ENCODE measurements at regions not wholly inside any gene's neighbourhood (a gene's known extent, or its start where the extent isn't known, plus 50 kb on each side); places are given as distances from the start of the nearest gene placed in this dataset.
"Not testable (repeated sequence)": the region's sequence is repeated elsewhere in the genome, so short reads cannot be mapped to it uniquely, and the experiment has no call there.

DNA sequence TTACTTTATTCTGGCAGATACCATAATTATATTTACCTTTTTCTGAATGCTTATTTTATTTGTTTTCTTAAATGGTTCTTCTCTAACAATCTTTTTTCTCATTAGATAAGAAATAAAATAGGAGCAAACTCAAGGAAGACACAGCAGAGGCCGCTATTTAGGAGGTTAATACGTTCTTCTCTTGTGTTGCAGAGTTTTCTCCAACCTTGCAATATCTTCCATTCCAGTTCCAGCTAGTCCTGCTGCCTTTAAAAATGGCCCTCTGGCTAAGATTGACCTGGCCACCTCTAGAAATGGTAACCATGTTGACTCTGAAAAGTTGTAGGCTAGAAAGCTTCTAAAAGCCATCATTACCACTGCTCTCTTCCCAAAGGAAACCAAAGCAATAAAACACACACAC lies 718.8 kb downstream of the MAT2B start:
- DNase-seq, result no peak

DNA sequence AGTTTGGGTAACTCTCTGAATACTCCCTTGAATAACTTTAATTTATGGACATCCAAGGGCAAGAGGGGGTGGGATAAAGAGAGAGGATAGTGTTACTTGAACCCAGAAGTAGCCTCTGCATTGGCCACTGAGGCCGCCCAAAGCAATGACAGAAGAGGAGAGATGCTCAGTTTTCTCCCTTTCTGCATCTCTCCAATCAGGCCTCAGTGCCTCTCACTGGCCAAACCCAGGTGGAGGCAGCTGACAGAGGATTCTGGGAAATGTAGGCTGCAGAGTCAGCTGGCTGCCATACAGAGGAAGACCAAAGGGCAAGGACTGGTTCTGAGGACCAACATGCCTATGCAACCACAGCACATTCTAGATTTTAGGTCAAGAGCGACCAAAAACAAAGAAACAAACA lies 719.4 kb downstream of the MAT2B start:
- no peak for DNase-seq

DNA sequence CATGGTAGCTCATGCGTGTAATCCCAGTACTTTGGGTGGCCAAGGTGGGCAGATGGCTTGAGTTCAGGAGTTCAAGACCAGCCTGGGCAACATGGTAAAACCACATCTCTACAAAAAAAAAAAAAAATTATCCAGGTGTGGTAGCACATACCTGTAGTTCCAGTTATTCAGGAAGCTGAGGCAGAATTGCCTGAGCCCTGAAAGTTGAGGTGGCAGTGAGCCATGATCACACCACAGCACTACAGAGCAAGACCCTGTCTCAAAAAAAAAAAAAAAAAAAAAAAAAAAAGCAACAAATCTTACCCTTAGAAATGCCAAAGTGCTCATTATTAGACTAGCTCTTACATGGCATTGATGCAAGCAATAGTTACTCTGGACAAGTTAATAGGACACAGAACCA lies 724.9 kb downstream of the MAT2B start:
- no peak for DNase-seq

DNA sequence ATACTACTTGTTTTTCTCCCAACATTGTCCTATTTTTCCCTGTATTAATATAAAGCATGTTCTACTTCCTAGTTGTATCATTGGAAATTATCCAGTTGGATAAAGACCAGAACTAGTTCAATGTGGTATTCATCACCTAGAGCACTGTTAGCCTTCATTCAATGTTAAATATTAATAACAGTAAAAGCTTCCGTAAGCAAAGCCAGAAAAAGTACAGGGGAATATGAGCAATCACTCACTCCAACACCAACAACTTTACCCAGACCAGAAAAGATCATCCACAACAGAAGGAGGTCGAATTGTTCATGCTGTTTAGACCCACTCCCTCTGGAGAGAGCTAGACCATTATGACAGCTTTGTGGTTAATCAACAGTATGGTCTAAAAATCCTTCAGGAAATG lies 728.4 kb downstream of the MAT2B start:
- peak; percentile 84 for DNase-seq

DNA sequence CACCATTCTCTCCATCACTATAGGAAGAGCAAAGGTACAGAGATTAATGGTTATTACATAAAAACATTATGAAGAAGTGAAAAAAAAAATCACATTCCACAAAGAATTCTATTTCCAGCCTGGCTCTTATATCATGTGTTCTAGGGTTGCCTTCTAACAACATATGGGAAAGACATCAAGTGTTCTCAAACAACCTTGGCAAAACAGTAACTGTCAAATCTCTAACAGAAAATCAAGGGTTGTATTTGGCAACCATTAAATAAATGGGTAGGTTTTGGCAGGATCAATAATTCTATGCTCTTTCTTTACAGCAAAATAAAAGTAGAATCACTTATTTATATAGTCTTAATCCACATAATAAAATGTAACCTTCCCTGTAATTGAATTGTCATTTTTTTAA lies 728.9 kb downstream of the MAT2B start:
- peak; percentile 31 for DNase-seq

DNA sequence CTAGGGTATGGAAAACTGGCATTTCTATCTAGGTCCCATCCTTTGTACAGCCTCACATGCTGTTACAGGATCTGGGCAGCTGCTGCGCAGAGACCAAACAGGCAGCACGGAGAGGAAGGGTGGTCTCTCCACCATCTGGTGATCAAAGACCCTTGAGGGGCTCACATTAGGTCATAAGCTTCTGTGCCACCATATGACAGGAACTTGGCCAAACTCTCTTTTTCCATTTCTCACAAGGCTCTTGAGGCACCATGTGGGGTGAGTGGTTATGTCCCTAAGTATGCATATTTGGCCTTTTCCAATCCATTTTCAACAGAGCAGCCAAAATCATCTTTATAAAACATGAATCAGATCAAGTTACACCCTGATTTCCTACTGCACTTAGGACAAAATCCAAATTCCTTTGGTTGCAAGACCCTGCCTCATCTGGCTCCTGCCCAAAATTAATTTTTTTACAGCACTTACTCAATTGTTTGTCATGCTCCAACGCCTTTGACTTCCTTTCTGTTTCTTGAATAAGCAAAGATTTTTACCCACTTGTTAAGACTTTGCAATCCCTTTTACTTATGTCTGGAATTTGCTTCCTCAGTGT lies 730.0 kb downstream of the MAT2B start:
- peak; percentile 98 for DNase-seq

DNA sequence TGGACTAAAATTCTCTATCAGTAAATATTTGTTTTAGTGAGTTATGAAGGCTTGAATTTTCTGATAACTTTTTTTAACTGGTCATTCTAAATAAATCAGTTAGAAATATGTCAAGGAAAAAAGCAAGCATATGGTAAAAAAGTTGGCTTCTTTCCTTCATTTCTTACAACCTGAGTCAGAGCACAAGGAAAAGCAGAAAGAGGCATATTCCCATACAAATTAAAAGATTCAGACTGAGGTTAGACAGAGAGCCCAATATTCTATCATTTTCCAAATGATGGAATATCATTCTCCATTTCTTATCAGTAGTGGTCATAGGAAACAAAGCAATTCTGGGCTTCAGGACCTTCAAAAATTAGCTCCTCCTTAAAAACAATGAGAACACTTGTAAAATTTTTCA lies 732.1 kb downstream of the MAT2B start:
- DNase-seq, result peak; percentile 63

DNA sequence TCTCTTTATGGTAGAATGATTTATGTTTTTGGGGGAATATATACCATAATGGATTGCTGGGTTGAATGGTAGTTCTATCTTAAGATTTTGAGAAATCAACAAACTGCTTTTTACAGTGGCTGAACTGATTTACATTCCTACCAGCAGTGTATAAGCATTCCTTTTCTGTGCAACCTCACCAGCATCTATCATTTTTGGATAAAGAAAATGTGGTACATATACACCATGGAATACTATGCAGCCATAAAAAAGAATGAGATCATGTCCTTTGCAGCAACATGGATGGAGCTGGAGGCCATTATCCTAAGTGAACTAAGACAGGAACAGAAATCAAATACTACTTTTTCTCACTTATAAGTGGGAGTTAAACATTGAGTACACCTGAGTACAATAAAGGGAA lies 746.4 kb downstream of the MAT2B start:
- DNase-seq, result not testable (repeated sequence)

DNA sequence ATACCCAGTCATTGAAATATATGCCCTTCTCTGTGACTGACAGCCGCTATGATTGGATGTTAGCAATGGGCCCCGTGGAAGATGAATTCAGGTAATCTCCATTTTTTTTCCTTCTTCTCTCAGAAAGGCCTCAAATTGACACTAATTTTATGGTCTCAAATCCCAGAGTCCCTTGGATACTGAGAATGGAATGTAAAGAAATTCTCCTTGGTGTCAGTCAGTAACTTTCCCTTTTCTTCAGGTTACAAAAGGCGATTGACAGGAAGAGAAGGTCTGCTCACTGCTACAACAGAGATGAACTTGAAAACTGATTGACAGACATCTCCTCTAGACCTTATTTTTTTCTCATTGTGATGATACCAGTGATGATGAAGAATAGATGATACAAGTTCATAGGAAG lies 748.3 kb downstream of the MAT2B start:
- no peak for DNase-seq

DNA sequence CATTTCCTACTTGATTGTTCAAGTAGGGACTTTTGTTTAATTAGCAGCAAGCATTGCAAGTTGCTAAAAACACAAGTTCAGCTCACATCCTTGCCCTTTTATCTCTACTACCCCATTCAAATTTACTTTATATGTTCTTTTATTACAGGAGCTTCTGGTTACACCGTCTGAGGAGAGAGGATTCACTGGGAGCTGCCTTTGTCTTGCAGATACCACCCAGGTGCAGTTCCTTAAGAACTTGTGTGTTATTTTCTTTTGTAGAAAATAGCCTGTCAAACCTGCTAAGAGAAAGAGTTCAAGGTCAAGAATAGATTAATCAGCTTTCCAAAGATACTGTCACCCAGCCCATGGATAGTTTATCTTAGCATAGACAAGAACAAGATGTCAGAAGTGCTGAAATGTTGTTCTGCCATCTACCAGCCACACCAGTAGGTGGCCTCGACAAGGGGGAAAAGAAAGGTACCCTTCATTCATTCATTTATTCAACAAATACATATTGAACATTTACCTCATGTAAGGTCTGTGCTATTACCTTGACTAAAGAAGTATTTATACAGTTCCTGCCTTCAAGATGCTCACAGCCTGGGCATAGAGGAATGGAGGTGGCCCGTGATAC lies 750.3 kb downstream of the MAT2B start:
- no peak for DNase-seq

DNA sequence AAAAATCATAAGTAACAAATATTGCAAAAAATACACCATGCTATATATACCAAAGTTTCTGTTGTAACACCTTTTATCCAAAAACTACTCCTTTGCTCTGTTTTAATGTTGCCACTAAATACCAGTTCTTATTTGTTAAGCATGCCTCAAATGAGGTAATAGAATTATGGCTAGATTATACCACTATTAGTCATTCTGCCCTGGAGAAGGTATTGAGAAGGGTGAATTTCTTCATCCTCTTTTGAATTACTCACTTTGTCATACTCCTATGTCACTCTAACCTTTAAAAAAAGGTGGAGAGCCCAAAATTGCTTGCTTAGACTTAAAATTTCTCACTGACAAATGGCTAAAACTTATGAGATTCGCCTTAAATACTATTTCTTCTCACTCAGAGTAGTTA lies 750.9 kb downstream of the MAT2B start:
- DNase-seq, result peak; percentile 11

DNA sequence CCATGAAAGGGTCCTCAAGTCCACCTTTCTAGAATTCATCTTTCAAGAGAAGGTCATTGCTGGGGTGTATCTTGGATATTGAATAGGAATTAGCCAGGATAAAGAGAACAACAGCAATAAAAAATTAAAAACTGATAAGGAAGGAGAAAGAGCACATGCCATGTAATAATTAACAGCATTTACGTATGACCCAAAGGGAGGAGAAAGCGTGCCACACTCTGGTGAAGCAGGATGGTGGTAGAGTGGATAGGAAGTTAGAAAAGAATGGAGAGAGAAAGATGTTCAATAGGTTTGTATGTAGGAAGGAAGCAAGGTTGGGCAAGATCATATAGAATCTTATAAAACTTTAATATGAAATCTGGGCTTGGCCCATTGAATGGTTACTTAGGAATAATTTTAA lies 751.5 kb downstream of the MAT2B start:
- no peak for DNase-seq

DNA sequence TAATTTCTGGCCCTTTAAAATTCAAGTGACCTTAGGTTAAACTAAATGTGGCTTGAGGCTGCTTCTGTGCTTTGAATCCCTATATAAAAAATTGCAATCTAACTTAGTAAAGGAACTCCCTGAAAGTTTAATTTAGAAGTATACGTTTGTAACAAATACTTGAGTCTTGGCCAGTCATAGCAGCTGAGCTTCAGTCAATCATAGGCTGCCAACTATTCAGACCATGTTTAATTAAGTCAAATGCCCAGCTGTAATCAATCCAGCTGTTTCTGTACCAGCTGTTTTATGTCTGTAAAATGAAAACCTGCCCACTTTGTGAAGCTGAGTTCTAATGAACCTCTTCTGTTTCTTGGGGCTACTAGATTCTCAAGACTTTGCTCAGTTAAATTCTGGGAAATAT lies 760.1 kb downstream of the MAT2B start:
- DNase-seq, result no peak

DNA sequence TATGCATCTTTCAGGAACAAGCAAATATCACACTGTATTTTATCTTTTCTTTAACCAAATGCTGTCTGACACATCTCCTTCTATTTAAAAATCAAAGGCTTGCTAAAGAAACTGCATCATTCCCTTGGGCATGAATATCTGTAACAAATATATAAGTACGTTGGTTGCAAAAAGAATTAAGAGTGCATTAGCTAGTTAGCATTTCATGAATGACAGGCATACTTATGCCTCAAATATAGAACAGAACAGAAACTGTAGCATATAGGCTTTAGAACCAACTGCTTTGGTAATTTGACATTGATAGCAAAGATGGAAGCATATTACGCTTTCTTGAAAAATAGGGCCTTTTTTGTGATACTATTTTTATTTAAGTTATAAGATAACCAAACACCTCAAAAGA lies 761.2 kb downstream of the MAT2B start:
- no peak for DNase-seq

DNA sequence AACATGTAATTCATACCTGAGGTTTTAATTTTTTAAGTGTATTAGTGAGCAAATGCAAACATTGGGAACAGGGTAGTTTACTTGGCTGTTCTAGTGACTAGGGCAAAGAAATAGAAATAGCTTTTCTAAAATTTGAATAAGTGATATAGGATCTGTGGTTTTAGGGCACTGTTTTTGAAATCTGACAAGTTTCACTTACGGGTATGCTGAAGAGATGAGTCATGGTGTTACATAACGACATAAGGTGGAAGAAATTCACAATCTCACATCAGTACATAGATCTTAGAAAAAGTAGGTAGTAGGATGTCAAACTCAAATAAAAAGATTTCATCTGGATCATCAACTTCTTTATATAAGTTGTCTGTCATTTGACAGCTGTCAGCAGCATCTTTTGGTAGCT lies 772.3 kb downstream of the MAT2B start:
- peak; percentile 6 for DNase-seq

DNA sequence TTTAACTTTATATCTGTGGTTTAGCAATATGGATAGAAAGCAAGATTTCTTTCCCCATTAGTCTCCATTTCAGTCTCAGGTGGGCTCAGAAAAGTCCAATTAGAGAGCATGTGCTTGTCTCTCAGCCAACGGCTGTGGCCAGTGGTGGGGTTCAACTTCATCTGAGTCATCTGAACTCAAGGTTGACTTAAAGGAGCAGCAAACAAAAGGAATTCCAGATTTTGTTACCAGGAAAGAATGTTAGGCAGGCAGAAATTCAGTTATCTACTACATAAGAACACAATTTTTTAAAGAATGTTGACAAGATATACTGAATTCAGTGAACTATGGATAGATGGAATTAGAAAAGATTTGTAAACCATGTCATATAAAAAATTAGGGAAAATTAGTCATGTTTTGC lies 784.1 kb downstream of the MAT2B start:
- peak; percentile 20 for DNase-seq

DNA sequence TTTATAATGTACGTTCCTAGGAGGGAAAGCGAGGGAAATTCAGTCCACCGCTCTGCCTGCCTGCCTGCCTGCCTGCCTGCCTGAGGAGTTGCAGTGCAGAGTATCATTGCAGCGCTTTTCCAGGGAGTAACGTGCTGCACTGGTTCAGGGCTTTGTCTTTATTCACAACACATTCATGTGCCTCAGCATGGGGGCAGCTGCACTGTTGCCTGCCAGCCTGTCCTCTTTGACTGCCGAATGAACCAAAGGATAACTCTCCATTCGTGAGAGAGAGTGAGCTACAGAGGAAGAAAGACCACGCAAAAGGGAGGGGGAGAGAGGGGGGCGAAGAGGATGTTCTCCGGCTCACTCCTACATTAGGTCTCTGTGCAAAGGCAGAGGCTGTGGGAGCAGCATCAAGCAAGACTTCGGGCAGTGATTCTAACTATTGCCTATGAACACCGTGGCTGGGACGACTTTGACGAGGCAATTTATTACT lies 791.2 kb downstream of the MAT2B start:
- peak; percentile 27 for DNase-seq

DNA sequence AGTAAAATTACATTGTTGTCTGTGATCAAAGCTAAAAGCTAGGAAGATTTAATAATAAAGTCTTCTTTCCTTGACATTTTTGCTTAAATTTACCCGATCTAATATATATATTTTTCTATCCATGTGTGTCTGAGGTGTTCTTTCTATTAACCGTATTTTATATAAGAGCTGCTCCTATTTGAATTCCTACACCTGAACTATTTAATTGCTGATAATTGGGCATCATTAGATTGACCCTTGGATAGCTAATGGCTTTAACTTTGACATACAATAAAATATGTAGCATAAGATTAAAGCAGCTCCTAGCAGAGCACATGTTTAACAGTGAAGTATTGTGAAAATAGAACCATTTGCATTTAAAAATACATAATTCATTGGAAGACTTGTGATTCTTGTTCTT lies 792.7 kb downstream of the MAT2B start:
- DNase-seq, result no peak

DNA sequence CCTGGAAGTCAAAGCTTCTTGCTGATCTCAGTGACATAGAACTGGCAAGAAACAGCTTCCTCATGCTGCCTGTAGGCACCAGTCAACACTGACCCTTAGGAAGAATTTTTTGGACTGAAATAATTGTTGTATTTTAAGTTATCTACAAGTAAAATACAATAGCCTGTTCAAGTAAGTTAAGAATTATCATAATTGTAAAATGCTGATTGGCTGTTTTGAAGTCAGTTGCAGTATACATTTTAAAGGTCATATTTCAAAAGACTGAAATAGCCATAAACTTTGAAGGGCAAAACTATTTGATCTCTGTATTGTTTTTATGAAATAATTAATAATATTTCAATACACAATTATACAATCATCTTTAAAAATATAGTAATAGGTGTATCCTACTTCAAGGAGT lies 794.9 kb downstream of the MAT2B start:
- DNase-seq, result no peak

DNA sequence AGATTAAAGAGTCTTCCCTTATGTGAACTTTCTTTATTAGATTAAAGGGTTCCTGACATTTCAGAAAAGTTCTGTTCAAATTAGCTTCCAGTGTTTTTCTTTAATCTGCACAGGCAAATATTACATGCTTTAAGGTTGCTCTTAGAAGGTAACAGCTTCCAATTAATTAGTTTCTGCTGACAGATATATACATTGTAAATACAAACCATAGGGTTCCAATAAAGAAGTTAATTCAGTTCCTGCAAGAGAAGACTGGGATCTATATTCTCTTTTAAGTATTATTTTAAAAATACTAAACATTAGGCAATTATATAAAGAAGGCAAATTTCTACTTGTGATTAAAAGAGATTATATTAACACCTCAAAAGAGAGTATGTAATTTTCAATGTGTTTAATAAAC lies 795.7 kb downstream of the MAT2B start:
- DNase-seq, result no peak

DNA sequence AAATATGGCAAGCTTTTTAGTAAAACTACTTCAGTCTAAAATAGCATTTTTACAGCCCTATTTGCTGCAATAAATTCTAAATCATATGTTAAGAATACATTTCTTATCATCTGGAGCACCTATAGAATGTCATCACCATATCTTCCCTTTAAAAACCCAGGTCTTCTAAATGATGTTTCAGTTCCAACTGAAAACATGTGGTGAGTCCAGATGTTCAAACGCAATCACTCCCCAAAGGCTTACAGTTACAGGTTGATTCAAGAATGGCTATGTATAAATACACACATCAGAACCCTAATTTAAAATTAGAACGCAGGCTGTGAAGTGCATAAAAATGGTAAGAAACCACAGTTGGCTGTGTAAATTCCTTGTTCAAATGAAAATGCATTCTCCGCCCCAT lies 796.3 kb downstream of the MAT2B start:
- DNase-seq, result peak; percentile 2

DNA sequence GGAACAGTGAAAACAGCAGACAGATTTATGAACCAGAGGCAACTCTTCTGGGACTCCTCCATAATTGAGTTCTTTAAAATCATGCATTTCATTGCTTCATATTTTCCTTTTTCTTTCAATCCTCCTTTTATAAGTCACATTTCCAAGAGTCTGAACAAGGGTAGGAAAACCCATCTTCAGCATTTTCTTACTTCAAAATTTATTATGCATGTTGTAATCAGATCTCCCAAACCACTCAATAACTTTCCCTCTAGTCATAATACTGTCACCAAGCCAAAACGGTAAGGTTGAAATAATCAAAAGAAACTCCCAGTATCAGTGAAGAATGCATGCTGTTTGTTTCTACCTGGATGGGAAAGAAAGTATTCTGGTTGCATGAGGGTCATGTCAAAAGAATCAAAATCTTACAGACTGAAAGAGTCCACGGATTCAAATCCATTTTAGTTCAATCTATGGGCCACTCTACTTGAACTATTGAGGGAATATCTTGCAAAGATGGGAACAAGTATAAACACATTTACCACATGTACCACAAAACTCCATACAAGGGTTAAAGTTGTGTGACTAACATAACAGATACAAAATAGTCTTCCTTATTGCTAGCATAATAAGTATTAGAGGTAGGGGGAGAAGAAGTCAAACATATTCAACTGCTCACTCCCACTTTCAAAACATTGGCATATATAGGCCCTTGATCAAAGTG lies 797.3 kb downstream of the MAT2B start:
- DNase-seq, result peak; percentile 75

DNA sequence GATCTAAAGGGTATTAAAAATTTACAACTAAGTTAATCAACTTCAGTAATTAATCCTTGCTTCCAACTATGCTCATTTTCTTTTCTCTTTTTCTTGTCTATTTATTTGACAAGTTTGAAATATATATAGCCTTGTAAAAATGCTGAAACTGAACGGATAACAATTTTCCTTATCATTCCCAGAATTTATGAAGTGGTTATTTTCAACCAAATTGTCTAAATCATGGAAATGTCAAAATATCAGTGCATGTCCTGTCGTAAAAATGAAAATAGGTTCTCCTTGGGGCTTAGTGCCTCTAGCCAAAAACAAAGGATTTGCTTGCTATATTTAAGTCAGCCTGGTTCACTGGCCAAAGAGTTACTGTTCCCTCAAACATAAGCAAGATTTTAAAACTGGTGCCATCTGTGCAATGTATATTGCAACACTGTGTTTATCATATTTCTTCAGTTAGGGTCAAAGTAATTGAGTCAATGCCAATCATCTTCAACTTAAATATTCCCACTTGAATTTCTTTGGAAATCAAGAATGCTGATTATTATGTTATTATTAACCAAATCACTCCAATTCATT lies 798.3 kb downstream of the MAT2B start:
- DNase-seq, result no peak

DNA sequence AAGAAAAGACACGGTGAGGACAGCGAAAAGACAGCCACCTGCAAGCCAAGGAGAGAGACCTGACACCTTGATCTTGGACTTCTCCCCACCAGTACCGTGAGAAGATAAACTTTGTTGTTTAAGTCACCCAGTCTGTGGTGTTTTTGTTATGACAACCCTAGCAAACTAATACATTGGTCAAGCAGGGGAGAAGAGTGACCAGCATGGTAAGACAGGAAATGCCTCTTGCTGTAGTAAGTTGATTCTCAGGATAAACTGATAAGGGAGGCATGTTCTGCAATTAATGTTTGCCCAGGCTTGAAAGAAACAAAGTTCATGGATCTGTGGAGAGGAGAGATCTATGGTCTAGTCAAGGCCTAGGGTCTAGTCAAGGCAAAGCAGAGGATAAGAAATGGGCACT lies 801.2 kb downstream of the MAT2B start:
- DNase-seq, result no peak
